Spleen (tissue), 7 donors: ENCODE measurements at regions not wholly inside any gene's neighbourhood (a gene's known extent, or its start where the extent isn't known, plus 50 kb on each side); places are given as distances from the start of the nearest gene placed in this dataset.

Source experiments
- CTCF ChIP-seq, 11 experiments: fragments of 200-600 bp in 7 of 11; fragments of 450-650 bp in 4 of 11; sonication (generic) in 4 of 11; IDR thresholded peaks in 8 of 11; conservative IDR thresholded peaks in 3 of 11; 1 replicate in 7 of 11; 2 replicates in 4 of 11; pipeline versions ENCODE4 v1.4.0 to v1.8.0; 2016 to 2021; ENCODE audit warnings: antibody characterized with exemption in 11 of 11, inconsistent platforms in 4 of 11, mild to moderate bottlenecking in 1 of 11
- POLR2A ChIP-seq, 3 donors: fragments of 450-650 bp; IDR thresholded peaks; one replicate each; pipeline ENCODE4 v1.5.1; 2017; ENCODE audit warnings: antibody characterized with exemption in 3 of 3, mild to moderate bottlenecking in 1 of 3
- POLR2AphosphoS5 ChIP-seq, 3 donors: sonication (generic); formaldehyde crosslinking; IDR thresholded peaks; one replicate each; pipeline ENCODE4 v1.5.1; 2017; ENCODE audit warnings: antibody characterized with exemption in 3 of 3
- donor health status: DM: no; HTN: no; CAD: no; lungs with moderate emphysema.
- donor health status: DM: no; HTN: no; CAD: no.
- donor health status: DM: no; HTN: no; CAD: no.

DNA sequence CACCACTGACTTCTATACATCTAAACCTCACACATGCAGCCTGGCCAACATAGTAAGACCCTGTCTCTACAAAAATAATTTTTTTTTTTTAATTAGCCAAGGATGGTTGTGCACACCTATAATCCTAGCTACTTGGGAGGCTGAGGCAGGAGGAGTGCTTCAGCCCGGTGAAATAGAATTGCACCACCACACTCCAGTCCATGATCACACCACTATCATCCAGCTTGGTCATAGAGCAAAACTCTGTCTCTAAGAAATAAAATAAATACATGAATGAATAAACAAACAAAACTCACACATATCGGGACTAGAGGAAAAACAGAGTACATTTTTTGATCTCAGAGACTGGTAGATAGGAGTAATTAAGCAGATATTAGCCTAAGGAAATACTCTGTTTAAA lies 66.6 kb upstream of the PDE5A start:
- TF ChIP-seq CTCF (IDR thresholded peaks at IDR 0.05 in 8 of 11, conservative IDR thresholded peaks at IDR 0.05 in 3 of 11) (no peak), POLR2A (IDR thresholded peaks at IDR 0.05) (no peak), POLR2AphosphoS5 (IDR thresholded peaks at IDR 0.05) (no peak)
